HEK293 (cell line): ENCODE measurements at regions not wholly inside any gene's neighbourhood (a gene's known extent, or its start where the extent isn't known, plus 50 kb on each side); places are given as distances from the start of the nearest gene placed in this dataset.
A peak's percentile ranks its signal among the peaks of the same experiment; 100 is the strongest.

ENCODE experiments used
- CTCF ChIA-PET: fragments of 350-600 bp; formaldehyde crosslinking; extraction: SDS; loops from one replicate; lab custom pipeline; 2021; ENCODE audit warnings: antibody characterized with exemption; lab: Yijun Ruan, JAX
- POLR2A ChIA-PET: fragments of 300-600 bp; formaldehyde crosslinking; extraction: SDS; loops from one replicate; lab custom pipeline; 2020; ENCODE audit warnings: antibody characterized with exemption, inconsistent platforms; lab: Yijun Ruan, JAX
- H3K27ac ChIP-seq: fragments of 200-500 bp; sonication (Bioruptor generic); 2 replicates; pipeline ENCODE4 v1.5.1; 2014; ENCODE audit warnings: low read depth, low read length, control low read depth, inconsistent platforms; ENCODE audit errors: extremely low read depth
- H3K36me3 ChIP-seq, 2 experiments: fragments of 200-500 bp in 1 of 2; sonication (Bioruptor generic) in 1 of 2; 1 replicate in 1 of 2; 2 replicates in 1 of 2; pipeline ENCODE4 v1.5.1; 2014 to 2017; ENCODE audit warnings: inconsistent platforms in 2 of 2, low read length in 2 of 2; ENCODE audit not compliant: control insufficient read depth in 2 of 2, insufficient read depth in 1 of 2
- H3K4me1 ChIP-seq: fragments of 200-500 bp; sonication (Bioruptor generic); 2 replicates; pipeline ENCODE4 v1.5.1; 2014; ENCODE audit warnings: mild to moderate bottlenecking, low read length, inconsistent platforms; ENCODE audit not compliant: control insufficient read depth, insufficient read depth
- H3K4me3 ChIP-seq: 2 replicates; pipeline ENCODE4 v1.5.1; 2011; ENCODE audit warnings: low read depth, mild to moderate bottlenecking, control low read depth, low read length, moderate library complexity
- H3K9me3 ChIP-seq: fragments of 200-500 bp; sonication (Bioruptor generic); 2 replicates; pipeline ENCODE4 v1.5.1; 2014; ENCODE audit warnings: low read depth, low read length, inconsistent platforms; ENCODE audit not compliant: control insufficient read depth, insufficient read depth
- HOXA7 ChIP-seq: sonication (generic); formaldehyde crosslinking; IDR thresholded peaks from 2 replicates; pipeline ENCODE4 v1.8.1; 2022; ENCODE audit warnings: missing genetic modification reagents, borderline replicate concordance
- KLF10 ChIP-seq: fragments of 450-650 bp; IDR thresholded peaks from 2 replicates; pipeline ENCODE4 v1.5.1; 2018; ENCODE audit warnings: missing biosample characterization, mild to moderate bottlenecking, missing genetic modification characterization
- RBAK ChIP-seq: fragments of 450-650 bp; formaldehyde crosslinking; IDR thresholded peaks from 2 replicates; pipeline ENCODE4 v1.5.1; 2016; ENCODE audit warnings: missing biosample characterization, missing genetic modification characterization
- SP7 ChIP-seq: fragments of 450-650 bp; formaldehyde crosslinking; IDR thresholded peaks from 2 replicates; pipeline ENCODE4 v1.5.1; 2016; ENCODE audit warnings: missing biosample characterization, missing genetic modification characterization
- TCF7L2 ChIP-seq: IDR thresholded peaks from 2 replicates; pipeline ENCODE4 v1.6.1; 2011; ENCODE audit warnings: low read depth, mild to moderate bottlenecking, inconsistent platforms, low read length, moderate library complexity, borderline replicate concordance
- ZBTB1 ChIP-seq: fragments of 450-650 bp; formaldehyde crosslinking; IDR thresholded peaks from 2 replicates; pipeline ENCODE4 v1.5.1; 2016; ENCODE audit warnings: missing biosample characterization, missing genetic modification characterization
- ZNF133 ChIP-seq: fragments of 450-650 bp; formaldehyde crosslinking; IDR thresholded peaks from 2 replicates; pipeline ENCODE4 v1.5.1; 2016; ENCODE audit warnings: missing biosample characterization, missing genetic modification characterization
- ZNF138 ChIP-seq: fragments of 450-650 bp; formaldehyde crosslinking; IDR thresholded peaks from 2 replicates; pipeline ENCODE4 v1.5.1; 2016; ENCODE audit warnings: missing biosample characterization, missing genetic modification characterization, borderline replicate concordance
- ZNF324 ChIP-seq: fragments of 450-650 bp; formaldehyde crosslinking; IDR thresholded peaks from 2 replicates; pipeline ENCODE4 v1.5.1; 2016; ENCODE audit warnings: missing biosample characterization, missing genetic modification characterization
- ZNF426 ChIP-seq: fragments of 450-650 bp; formaldehyde crosslinking; IDR thresholded peaks from 2 replicates; pipeline ENCODE4 v1.5.1; 2017; ENCODE audit warnings: missing biosample characterization, missing genetic modification characterization, mild to moderate bottlenecking, inconsistent platforms, moderate library complexity
- ZNF514 ChIP-seq: fragments of 450-650 bp; formaldehyde crosslinking; IDR thresholded peaks from 2 replicates; pipeline ENCODE4 v1.5.1; 2016; ENCODE audit warnings: missing biosample characterization, missing genetic modification characterization
- ZNF521 ChIP-seq: fragments of 450-650 bp; formaldehyde crosslinking; IDR thresholded peaks from 2 replicates; pipeline ENCODE4 v1.5.1; 2017; ENCODE audit warnings: missing biosample characterization, mild to moderate bottlenecking, missing genetic modification characterization
- ZNF571 ChIP-seq: fragments of 450-650 bp; formaldehyde crosslinking; IDR thresholded peaks from 2 replicates; pipeline ENCODE4 v1.5.0; 2017; ENCODE audit warnings: missing biosample characterization, missing genetic modification characterization
- ZNF600 ChIP-seq: fragments of 450-650 bp; formaldehyde crosslinking; IDR thresholded peaks from 2 replicates; pipeline ENCODE4 v1.5.1; 2016; ENCODE audit warnings: missing biosample characterization, missing genetic modification characterization
- ZNF701 ChIP-seq: fragments of 450-650 bp; formaldehyde crosslinking; IDR thresholded peaks from 2 replicates; pipeline ENCODE4 v1.5.1; 2016; ENCODE audit warnings: missing biosample characterization, missing genetic modification characterization
- ZNF747 ChIP-seq: fragments of 450-650 bp; formaldehyde crosslinking; IDR thresholded peaks from 2 replicates; pipeline ENCODE4 v1.5.1; 2016; ENCODE audit warnings: missing biosample characterization, missing genetic modification characterization
- ZNF76 ChIP-seq: fragments of 450-650 bp; formaldehyde crosslinking; IDR thresholded peaks from 2 replicates; pipeline ENCODE4; 2016; ENCODE audit warnings: low read depth, missing biosample characterization, missing genetic modification characterization, borderline replicate concordance
- ZSCAN18 ChIP-seq: fragments of 450-650 bp; formaldehyde crosslinking; IDR thresholded peaks from 2 replicates; pipeline ENCODE4 v1.5.1; 2016; ENCODE audit warnings: missing biosample characterization, missing genetic modification characterization
- TF ChIP-seq, protein P1 (sequence below): fragments of 450-650 bp; formaldehyde crosslinking; IDR thresholded peaks from 2 replicates; pipeline ENCODE4; 2016; ENCODE audit warnings: missing biosample characterization, missing genetic modification characterization
- TF ChIP-seq, protein P2 (sequence below): fragments of 450-650 bp; formaldehyde crosslinking; IDR thresholded peaks from 2 replicates; pipeline ENCODE4 v1.5.1; 2016; ENCODE audit warnings: missing biosample characterization, missing genetic modification characterization
- TF ChIP-seq, protein P3 (sequence below): fragments of 450-650 bp; formaldehyde crosslinking; IDR thresholded peaks from 2 replicates; pipeline ENCODE4 v1.5.1; 2017; ENCODE audit warnings: missing biosample characterization, missing genetic modification characterization
- TF ChIP-seq, protein P4 (sequence below): fragments of 450-650 bp; formaldehyde crosslinking; IDR thresholded peaks from 2 replicates; pipeline ENCODE4 v1.5.1; 2017; ENCODE audit warnings: missing biosample characterization, missing genetic modification characterization

DNA sequence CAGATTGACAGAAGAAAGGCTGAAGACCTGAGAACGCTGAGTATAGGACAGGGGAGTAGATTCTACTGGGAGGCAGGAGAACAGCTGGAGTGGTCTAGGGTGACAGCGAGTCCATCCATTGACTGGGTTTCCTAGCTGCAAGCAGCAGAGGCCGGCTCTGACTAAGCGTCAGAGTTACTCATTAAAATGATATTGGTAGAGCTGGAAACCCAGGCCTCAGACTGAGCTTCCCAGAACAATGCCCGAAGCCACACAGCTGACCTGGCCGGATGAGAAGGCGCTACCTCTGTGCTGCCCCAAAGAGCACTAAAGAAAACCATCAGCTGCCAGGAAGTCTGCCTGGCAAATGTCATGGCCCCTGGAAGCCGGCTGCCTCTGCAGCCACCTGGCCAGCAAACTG is 78.5 kb upstream of the FZD10 start (continued):
- TF ChIP-seq ZNF521 (tag by site-specific recombination) (no peak), TCF7L2 (no peak)

GRCh38 chr12:130084359-130084758 is 77.9 kb upstream of the FZD10 start:
- ChIA-PET POLR2A (no interaction called here), CTCF (no interaction called here)
- Histone ChIP-seq H3K4me3 (no peak overlapping the region), H3K4me1 (no peaks in the 10 kb centered on the region), H3K36me3 (no peaks in the 10 kb centered on the region), H3K9me3 (no peaks in the 10 kb centered on the region), H3K27ac (no peak overlapping the region)
- no peak for TF ChIP-seq ZNF76 (tag by site-specific recombination)
- TF ChIP-seq, protein P1, sequence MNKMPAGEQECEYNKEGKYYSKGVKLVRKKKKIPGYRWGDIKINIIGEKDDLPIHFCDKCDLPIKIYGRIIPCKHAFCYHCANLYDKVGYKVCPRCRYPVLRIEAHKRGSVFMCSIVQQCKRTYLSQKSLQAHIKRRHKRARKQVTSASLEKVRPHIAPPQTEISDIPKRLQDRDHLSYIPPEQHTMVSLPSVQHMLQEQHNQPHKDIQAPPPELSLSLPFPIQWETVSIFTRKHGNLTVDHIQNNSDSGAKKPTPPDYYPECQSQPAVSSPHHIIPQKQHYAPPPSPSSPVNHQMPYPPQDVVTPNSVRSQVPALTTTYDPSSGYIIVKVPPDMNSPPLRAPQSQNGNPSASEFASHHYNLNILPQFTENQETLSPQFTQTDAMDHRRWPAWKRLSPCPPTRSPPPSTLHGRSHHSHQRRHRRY (tag by site-specific recombination), result no peak
- TF ChIP-seq SP7 (tag by site-specific recombination), result no peak
- no peak for TF ChIP-seq ZNF701 (tag by site-specific recombination)
- TF ChIP-seq ZNF747 (tag by site-specific recombination), result no peak
- TF ChIP-seq, protein P2, sequence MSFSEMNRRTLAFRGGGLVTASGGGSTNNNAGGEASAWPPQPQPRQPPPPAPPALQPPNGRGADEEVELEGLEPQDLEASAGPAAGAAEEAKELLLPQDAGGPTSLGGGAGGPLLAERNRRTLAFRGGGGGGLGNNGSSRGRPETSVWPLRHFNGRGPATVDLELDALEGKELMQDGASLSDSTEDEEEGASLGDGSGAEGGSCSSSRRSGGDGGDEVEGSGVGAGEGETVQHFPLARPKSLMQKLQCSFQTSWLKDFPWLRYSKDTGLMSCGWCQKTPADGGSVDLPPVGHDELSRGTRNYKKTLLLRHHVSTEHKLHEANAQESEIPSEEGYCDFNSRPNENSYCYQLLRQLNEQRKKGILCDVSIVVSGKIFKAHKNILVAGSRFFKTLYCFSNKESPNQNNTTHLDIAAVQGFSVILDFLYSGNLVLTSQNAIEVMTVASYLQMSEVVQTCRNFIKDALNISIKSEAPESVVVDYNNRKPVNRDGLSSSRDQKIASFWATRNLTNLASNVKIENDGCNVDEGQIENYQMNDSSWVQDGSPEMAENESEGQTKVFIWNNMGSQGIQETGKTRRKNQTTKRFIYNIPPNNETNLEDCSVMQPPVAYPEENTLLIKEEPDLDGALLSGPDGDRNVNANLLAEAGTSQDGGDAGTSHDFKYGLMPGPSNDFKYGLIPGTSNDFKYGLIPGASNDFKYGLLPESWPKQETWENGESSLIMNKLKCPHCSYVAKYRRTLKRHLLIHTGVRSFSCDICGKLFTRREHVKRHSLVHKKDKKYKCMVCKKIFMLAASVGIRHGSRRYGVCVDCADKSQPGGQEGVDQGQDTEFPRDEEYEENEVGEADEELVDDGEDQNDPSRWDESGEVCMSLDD, result no peak
- no peak for TF ChIP-seq ZNF138 (tag by site-specific recombination)
- TF ChIP-seq, protein P3, sequence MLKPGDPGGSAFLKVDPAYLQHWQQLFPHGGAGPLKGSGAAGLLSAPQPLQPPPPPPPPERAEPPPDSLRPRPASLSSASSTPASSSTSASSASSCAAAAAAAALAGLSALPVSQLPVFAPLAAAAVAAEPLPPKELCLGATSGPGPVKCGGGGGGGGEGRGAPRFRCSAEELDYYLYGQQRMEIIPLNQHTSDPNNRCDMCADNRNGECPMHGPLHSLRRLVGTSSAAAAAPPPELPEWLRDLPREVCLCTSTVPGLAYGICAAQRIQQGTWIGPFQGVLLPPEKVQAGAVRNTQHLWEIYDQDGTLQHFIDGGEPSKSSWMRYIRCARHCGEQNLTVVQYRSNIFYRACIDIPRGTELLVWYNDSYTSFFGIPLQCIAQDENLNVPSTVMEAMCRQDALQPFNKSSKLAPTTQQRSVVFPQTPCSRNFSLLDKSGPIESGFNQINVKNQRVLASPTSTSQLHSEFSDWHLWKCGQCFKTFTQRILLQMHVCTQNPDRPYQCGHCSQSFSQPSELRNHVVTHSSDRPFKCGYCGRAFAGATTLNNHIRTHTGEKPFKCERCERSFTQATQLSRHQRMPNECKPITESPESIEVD, result no peak
- no peak for TF ChIP-seq HOXA7 (CRISPR knock-in tag)

DNA sequence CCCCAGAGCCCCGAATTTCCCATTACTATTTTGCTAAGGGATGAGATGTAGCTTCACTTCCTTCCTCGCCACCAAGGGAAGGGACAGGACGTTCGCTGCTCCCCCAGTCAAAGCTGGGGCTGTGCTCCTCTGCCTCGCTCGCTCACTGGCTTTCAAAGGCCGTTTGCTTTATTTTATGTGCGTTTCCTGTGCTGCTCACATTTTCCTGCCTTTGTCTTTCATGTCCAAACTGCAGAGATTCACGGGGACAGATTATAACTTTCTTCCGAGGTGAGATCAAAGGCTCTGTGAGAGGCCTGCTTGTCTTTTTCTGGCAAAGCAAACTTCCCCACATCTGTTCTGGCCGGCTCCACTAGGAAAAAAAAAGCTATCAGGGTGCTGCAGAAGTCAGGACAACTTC is 76.0 kb upstream of the FZD10 start:
- Histone ChIP-seq H3K27ac (no peak overlapping the region), H3K9me3 (no peaks in the 10 kb centered on the region), H3K36me3 (no peaks in the 10 kb centered on the region), H3K4me3 (no peak overlapping the region), H3K4me1 (no peaks in the 10 kb centered on the region)
- CTCF ChIA-PET, result interaction anchor here (0.6 kb wide), 2 partner anchors 154 to 225 kb away, joined by 3 to 6 read pairs; no protein-coding TSS in a partner anchor
- TF ChIP-seq TCF7L2, result peak; percentile 52; the same call in 1 of the 2 replicates
- TF ChIP-seq ZNF514 (tag by site-specific recombination), result no peak
- POLR2A ChIA-PET, result no interaction called here

DNA sequence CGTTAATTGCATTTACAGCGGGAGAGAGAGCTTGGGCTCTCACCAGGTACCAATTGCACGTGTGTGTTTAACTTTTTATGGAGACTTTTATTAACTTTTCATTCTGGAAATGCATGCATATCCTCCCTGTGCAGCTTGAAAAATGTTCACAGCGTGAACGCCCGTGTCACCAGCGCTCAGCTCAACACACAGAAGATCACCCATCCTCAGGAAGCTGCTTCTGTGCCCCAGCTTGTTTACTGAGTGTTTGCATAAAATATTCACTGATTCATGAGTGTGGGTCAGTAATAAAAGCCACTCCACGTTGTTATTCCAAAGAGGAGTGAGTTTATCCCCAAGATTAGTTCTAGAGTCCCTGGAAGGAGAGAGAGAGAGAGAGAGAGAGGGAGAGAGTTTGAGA is 75.5 kb upstream of the FZD10 start:
- ChIA-PET CTCF (interaction anchor here (0.6 kb wide), 1 partner anchor 225 kb away, joined by 6 read pairs; no protein-coding TSS in a partner anchor), POLR2A (no interaction called here)
- H3K9me3 ChIP-seq, result no peaks in the 10 kb centered on the region
- no peaks in the 10 kb centered on the region for H3K4me1 ChIP-seq
- H3K27ac ChIP-seq, result no peak overlapping the region
- no peaks in the 10 kb centered on the region for H3K36me3 ChIP-seq
- H3K4me3 ChIP-seq, result no peak overlapping the region
- TF ChIP-seq ZSCAN18 (tag by site-specific recombination), result no peak
- no peak for TF ChIP-seq KLF10 (tag by site-specific recombination)
- TF ChIP-seq ZNF426 (tag by site-specific recombination), result no peak
- TF ChIP-seq ZNF571 (tag by site-specific recombination), result no peak
- no peak for TF ChIP-seq RBAK (tag by site-specific recombination)
- TF ChIP-seq ZNF133 (tag by site-specific recombination), result no peak
- no peak for TF ChIP-seq ZNF600 (tag by site-specific recombination)
- TF ChIP-seq, protein P4, sequence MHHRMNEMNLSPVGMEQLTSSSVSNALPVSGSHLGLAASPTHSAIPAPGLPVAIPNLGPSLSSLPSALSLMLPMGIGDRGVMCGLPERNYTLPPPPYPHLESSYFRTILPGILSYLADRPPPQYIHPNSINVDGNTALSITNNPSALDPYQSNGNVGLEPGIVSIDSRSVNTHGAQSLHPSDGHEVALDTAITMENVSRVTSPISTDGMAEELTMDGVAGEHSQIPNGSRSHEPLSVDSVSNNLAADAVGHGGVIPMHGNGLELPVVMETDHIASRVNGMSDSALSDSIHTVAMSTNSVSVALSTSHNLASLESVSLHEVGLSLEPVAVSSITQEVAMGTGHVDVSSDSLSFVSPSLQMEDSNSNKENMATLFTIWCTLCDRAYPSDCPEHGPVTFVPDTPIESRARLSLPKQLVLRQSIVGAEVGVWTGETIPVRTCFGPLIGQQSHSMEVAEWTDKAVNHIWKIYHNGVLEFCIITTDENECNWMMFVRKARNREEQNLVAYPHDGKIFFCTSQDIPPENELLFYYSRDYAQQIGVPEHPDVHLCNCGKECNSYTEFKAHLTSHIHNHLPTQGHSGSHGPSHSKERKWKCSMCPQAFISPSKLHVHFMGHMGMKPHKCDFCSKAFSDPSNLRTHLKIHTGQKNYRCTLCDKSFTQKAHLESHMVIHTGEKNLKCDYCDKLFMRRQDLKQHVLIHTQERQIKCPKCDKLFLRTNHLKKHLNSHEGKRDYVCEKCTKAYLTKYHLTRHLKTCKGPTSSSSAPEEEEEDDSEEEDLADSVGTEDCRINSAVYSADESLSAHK, result no peak
- TF ChIP-seq ZNF324 (tag by site-specific recombination), result no peak
- TF ChIP-seq ZBTB1 (tag by site-specific recombination), result no peak
